ENCODE measurements at regions not wholly inside any gene's neighbourhood (a gene's known extent, or its start where the extent isn't known, plus 50 kb on each side); places are given as distances from the start of the nearest gene placed in this dataset.

- DNase-seq = peak in 2 of 4 experiments; percentile 62 to 63
Observed at GRCh38 chr2:8177566-8177965, 504.3 kb upstream of the ID2 start.

- peak; percentile 53 to 79 (median 75) for DNase-seq
Observed at GRCh38 chr2:8178911-8179310, 502.9 kb upstream of the ID2 start.

GRCh38 chr2:8189316-8189715 is 492.5 kb upstream of the ID2 start:
- no peak for DNase-seq

GRCh38 chr2:8190279-8190678 is 491.6 kb upstream of the ID2 start:
- DNase-seq = no peak

GRCh38 chr2:8191427-8191826 is 490.4 kb upstream of the ID2 start:
- no peak for DNase-seq

- peak in 2 of 4 experiments; percentile 15 to 32 for DNase-seq
Observed at GRCh38 chr2:8193146-8193545, 488.7 kb upstream of the ID2 start.

- peak; percentile 32 to 78 (median 54) for DNase-seq
Observed at GRCh38 chr2:8193686-8194615, 487.9 kb upstream of the ID2 start.

- no peak for DNase-seq
Observed at GRCh38 chr2:8195784-8196183, 486.1 kb upstream of the ID2 start.

GRCh38 chr2:8196316-8196715 is 485.5 kb upstream of the ID2 start:
- no peak for DNase-seq

- DNase-seq = no peak
Observed at GRCh38 chr2:8197101-8197500, 484.8 kb upstream of the ID2 start.

GRCh38 chr2:8197825-8198224 is 484.0 kb upstream of the ID2 start:
- DNase-seq = no peak

GRCh38 chr2:8198766-8199382 is 483.0 kb upstream of the ID2 start:
- peak in 2 of 4 experiments; percentile 48 to 54 for DNase-seq

- no peak for DNase-seq
Observed at GRCh38 chr2:8202132-8202531, 479.7 kb upstream of the ID2 start.

GRCh38 chr2:8203364-8203763 is 478.5 kb upstream of the ID2 start:
- no peak for DNase-seq

GRCh38 chr2:8204711-8205110 is 477.1 kb upstream of the ID2 start:
- peak; percentile 57 to 94 (median 79) for DNase-seq

- DNase-seq = no peak
Observed at GRCh38 chr2:8209494-8209893, 472.4 kb upstream of the ID2 start.

GRCh38 chr2:8211384-8211783 is 470.5 kb upstream of the ID2 start:
- DNase-seq = no peak

GRCh38 chr2:8212239-8212638 is 469.6 kb upstream of the ID2 start:
- DNase-seq = no peak

GRCh38 chr2:8214036-8214615 is 467.7 kb upstream of the ID2 start:
- peak; percentile 24 to 71 (median 56) for DNase-seq

GRCh38 chr2:8215159-8215863 is 466.5 kb upstream of the ID2 start:
- no peak for DNase-seq

- no peak for DNase-seq
Observed at GRCh38 chr2:8215982-8216381, 465.9 kb upstream of the ID2 start.

- no peak for DNase-seq
Observed at GRCh38 chr2:8216397-8216796, 465.5 kb upstream of the ID2 start.

- DNase-seq = peak in 2 of 4 experiments; percentile 19 to 26
Observed at GRCh38 chr2:8217468-8218030, 464.3 kb upstream of the ID2 start.

Measured in suppressor macrophage (primary cell).